GM19025 (cell line): ENCODE measurements at regions not wholly inside any gene's neighbourhood (a gene's known extent, or its start where the extent isn't known, plus 50 kb on each side); places are given as distances from the start of the nearest gene placed in this dataset.

ENCODE experiments used
- ATAC-seq: cut with Tn5 transposase; IDR thresholded peaks from one replicate; pipeline ENCODE4 v1.9.1; 2021; ENCODE audit warnings: mild to moderate bottlenecking, low read depth, moderate library complexity; ENCODE audit not compliant: unreplicated experiment

GRCh38 chr4:95674521-95674981 is 125.8 kb upstream of the UNC5C start:
- ATAC-seq: no peak

DNA sequence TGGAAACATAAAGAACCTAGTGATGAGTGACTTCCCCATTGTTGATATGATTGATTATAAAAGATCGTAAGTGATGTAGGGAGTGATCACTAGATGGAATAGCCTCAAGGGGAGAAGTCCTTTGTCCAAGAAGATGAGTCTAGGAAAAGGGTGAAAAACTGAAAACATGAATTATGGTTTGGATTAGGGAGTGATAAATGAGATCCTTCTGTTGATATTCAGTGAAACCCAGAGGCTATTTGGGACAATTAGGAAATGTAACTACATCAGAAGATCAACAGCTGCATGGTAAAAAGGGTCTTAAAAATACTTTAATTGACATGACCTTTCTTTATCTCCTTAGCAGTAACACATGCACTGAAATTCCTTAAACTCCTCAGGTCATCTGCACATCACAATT is 124.0 kb upstream of the UNC5C start:
- ATAC-seq: no peak

- ATAC-seq: no peak
Observed at GRCh38 chr4:95660719-95661118, 111.9 kb upstream of the UNC5C start.

- ATAC-seq: no peak
Observed at GRCh38 chr4:95651891-95652290, 103.1 kb upstream of the UNC5C start.

DNA sequence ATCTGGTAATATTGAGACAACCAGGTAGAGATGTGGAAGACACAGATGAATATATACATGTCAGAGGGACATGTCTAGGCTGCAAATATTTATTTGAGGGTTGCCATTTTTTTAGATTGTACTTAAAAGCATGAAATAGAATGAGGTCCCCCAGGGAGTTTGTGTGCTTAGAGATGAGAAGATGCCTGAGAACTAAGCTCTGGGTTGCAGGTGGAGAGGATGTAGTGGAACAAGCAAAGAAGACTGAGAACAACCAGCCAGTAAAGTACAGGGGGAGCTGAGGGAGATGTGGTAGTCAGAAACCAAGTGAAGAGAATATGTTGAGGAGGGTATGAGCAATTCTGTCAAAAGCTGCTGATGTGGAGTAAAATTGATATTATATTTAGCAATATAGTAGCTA is 95.6 kb upstream of the UNC5C start:
- no peak for ATAC-seq

- ATAC-seq: no peak
Observed at GRCh38 chr4:95643627-95644026, 94.9 kb upstream of the UNC5C start.

GRCh38 chr4:95641571-95641970 is 92.8 kb upstream of the UNC5C start:
- ATAC-seq: no peak

- ATAC-seq: no peak
Observed at GRCh38 chr4:95640311-95640710, 91.5 kb upstream of the UNC5C start.

GRCh38 chr4:95638920-95639501 is 90.2 kb upstream of the UNC5C start:
- no peak for ATAC-seq

DNA sequence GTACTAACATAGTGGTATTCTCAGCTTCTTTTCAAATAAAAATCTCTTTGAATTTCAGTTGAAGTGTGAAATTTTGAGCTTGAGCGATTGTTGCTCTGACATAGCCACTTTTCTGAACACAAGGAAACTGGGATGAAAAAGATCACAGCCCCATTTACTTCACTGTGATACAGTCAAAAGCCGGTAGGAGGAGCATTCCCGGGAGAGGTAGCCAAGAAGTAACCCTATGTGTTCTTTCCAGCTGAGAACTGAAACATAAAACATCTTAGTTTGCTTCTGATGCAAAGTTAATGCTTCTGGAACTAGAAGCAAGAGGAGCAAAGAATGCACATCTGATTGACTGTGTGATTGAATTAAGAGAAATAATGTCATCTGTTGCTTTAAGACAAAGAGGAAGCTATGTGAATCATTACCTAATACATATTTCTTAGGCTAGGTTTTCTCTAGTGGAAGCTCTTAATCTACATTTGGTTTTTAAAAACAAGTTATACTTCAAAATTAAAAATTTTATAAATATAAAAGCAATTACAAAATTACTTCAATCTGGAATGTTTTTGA is 88.3 kb upstream of the UNC5C start:
- no peak for ATAC-seq

DNA sequence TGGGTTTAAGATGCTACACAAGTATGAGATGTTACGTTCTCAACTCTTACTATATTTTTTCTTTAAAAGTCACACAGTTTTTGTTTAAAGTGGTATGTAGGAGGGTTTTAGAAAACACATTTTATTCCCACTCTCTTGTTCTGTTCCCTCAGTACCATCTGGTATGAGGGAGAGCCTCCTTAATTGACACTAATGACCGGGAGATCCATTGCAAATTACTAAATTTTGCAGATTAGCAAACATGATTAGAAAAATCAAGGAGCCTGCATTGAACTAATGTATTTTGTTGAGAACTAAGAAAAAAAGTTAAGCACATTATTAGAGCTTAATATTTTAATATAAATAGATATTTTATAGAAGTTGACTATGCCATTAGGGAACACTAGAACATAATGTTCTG is 87.3 kb upstream of the UNC5C start:
- no peak for ATAC-seq

DNA sequence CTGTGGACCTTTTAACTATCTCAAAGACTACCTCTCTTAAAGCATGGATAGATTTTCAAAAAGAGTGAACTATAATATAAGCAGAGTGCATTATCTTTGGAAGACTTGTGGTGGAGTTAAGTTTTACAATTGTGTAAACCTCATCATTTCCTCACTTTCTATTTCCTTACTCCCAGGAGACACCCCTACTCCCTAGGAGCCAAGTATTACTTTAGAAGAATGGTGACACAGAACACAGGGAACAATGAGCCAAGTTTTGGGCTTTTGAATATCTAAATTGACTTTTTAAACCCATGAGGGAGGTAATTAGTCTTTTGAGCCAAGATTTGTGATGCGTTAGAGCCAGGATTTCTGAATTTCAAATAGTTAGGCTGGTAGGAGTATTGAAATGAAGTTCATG is 78.9 kb upstream of the UNC5C start:
- no peak for ATAC-seq

GRCh38 chr4:95627024-95627605 is 78.3 kb upstream of the UNC5C start:
- no peak for ATAC-seq

- ATAC-seq: no peak
Observed at GRCh38 chr4:95625020-95625419, 76.2 kb upstream of the UNC5C start.

DNA sequence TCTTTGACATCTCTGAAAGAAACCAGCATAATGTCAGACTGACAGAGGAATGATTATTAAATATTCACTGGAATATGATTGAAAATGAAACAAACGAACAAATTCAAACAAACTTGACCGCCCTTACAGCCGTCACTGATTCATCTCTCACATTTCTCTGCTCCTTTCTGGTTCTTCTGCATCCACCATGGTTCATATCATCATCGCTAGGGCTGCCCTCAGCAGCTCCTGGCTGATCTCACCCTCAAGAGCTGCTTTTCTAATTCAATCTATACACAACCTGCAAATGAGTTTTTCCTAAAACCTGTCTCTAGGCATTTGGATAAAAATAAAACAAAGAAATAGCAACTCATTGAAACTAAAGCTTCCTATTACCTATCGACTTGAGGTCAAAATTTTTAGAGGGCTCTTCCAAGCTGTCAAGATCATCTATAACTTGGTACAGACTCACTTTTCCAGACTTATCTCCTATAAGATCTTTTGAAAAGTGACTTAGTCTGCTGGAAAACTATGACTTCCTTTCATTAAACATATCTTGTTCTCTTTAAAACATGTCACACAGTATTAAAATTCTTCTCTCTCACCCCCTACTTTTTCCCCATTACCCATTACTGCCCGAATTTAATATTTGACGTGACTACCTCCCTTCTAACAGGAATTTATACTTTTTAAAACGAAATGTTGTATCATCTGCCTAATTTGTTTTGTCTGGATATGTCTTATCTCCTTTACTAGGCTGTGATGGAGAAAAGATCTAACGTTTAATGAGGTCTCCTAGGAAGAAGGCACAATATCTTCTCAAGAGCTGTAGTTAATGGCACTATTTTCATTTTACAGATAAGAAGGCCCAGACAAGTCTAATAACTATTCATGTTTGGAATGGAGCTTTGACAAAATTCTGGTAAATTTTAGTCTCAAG is 71.0 kb upstream of the UNC5C start:
- ATAC-seq: no peak

- ATAC-seq: no peak
Observed at GRCh38 chr4:95614684-95615205, 66.0 kb upstream of the UNC5C start.

DNA sequence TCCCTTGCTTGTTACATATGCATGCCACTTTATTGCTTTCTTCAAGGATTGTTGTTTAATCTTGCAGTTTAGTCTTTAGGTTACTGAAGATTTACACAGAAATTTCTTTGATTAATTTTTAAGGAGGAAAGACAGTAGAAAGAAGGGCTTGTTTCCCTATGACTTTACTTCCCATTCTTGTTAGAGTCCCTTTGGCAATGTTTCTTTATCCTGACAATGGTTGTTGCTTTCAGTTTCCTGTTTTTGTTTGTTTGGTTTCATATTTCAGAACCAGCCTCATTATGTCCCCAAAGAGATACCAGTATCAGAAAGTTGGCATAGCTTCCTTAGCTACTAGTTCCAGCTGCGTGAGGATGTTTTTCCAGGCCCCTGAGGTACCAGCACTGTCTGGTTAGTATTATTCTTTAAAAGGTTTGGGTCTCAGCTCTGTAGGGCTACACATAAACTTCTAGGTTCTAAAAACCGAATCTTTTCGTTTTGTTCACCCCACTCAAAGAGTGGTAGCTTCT is 61.3 kb upstream of the UNC5C start:
- no peak for ATAC-seq

GRCh38 chr4:95606739-95607138 is 58.0 kb upstream of the UNC5C start:
- no peak for ATAC-seq

GRCh38 chr4:95603393-95603792 is 54.6 kb upstream of the UNC5C start:
- ATAC-seq: no peak

DNA sequence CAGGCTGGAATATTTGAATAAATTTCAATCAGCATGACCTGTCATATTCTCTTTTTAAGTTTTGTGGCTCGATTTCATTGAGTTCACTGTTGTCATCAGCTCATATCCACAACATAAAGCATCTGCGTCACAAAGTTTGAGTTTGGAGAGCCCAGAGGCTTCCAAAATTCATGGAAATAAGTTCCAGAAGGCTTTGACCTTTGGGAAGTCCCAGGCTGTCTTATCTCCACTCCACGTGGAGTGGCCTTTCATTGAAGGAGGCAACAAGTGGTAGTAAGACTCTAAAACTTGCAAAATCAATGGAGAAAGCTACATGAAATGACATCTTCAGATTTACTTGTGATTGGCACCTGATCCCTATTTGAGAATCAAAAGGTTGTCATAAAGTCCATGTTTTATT is 54.1 kb upstream of the UNC5C start:
- ATAC-seq: no peak

GRCh38 chr4:95601356-95601755 is 52.6 kb upstream of the UNC5C start:
- no peak for ATAC-seq
